Fibroblast of skin of left biceps (primary cell): ENCODE measurements at regions not wholly inside any gene's neighbourhood (a gene's known extent, or its start where the extent isn't known, plus 50 kb on each side); places are given as distances from the start of the nearest gene placed in this dataset.
"Not testable (repeated sequence)": the region's sequence is repeated elsewhere in the genome, so short reads cannot be mapped to it uniquely, and the experiment has no call there.

Source experiments
- DNase-seq, 2 experiments: peaks; one replicate each; pipeline ENCODE4 v3.0.0-alpha.2; 2013; ENCODE audit warnings: low read depth in 2 of 2

- DNase-seq = peak in 1 of 2 experiments; percentile 20
Measured at GRCh38 chr3:99586701-99587100, 51.7 kb upstream of the COL8A1 start.

GRCh38 chr3:99579965-99580364 lies 58.4 kb upstream of the COL8A1 start:
- no peak for DNase-seq

GRCh38 chr3:99579246-99579645 lies 59.1 kb upstream of the COL8A1 start:
- DNase-seq = peak; percentile 31 to 39

- DNase-seq = no peak
Measured at GRCh38 chr3:99578339-99578970, 59.9 kb upstream of the COL8A1 start.

GRCh38 chr3:99576904-99577559 lies 61.4 kb upstream of the COL8A1 start:
- DNase-seq = no peak

GRCh38 chr3:99575683-99576082 lies 62.7 kb upstream of the COL8A1 start:
- DNase-seq = no peak

- DNase-seq = no peak
Measured at GRCh38 chr3:99570061-99570460, 68.3 kb upstream of the COL8A1 start.

- DNase-seq = no peak
Measured at GRCh38 chr3:99568663-99569335, 69.6 kb upstream of the COL8A1 start.

- peak in 1 of 2 experiments; percentile 35 for DNase-seq
Measured at GRCh38 chr3:99565331-99565730, 73.1 kb upstream of the COL8A1 start.

- DNase-seq = peak; percentile 68 to 73
Measured at GRCh38 chr3:99562990-99563607, 75.3 kb upstream of the COL8A1 start.

- no peak for DNase-seq
Measured at GRCh38 chr3:99562138-99562537, 76.3 kb upstream of the COL8A1 start.

- DNase-seq = no peak
Measured at GRCh38 chr3:99561056-99561455, 77.3 kb upstream of the COL8A1 start.

- DNase-seq = no peak
Measured at GRCh38 chr3:99559196-99559595, 79.2 kb upstream of the COL8A1 start.

- DNase-seq = not testable (repeated sequence)
Measured at GRCh38 chr3:99555885-99556284, 82.5 kb upstream of the COL8A1 start.

- no peak for DNase-seq
Measured at GRCh38 chr3:99551520-99551919, 86.9 kb upstream of the COL8A1 start.

GRCh38 chr3:99549957-99550603 lies 88.3 kb upstream of the COL8A1 start:
- peak; percentile 67 to 68 for DNase-seq

- DNase-seq = no peak
Measured at GRCh38 chr3:99549220-99549619, 89.2 kb upstream of the COL8A1 start.

- DNase-seq = no peak
Measured at GRCh38 chr3:99548674-99549073, 89.7 kb upstream of the COL8A1 start.

- DNase-seq = no peak
Measured at GRCh38 chr3:99545941-99546580, 92.3 kb upstream of the COL8A1 start.

GRCh38 chr3:99544786-99545281 lies 93.6 kb upstream of the COL8A1 start:
- no peak for DNase-seq

- DNase-seq = no peak
Measured at GRCh38 chr3:99543796-99544195, 94.6 kb upstream of the COL8A1 start.
